ENCODE measurements at regions not wholly inside any gene's neighbourhood (a gene's known extent, or its start where the extent isn't known, plus 50 kb on each side); places are given as distances from the start of the nearest gene placed in this dataset.

- TF ChIP-seq ZBTB43 (CRISPR knock-in tag; conservative IDR thresholded peaks at IDR 0.05): no peak
- no peak for TF ChIP-seq HMGXB4 (CRISPR knock-in tag; IDR thresholded peaks at IDR 0.05; ENCODE audit: borderline replicate concordance in 1 of 2, low read depth in 1 of 2)
Measured at GRCh38 chr10:89940076-89940475, 238.7 kb downstream of the KIF20B start (continued).

GRCh38 chr10:89942217-89942616 lies 240.8 kb downstream of the KIF20B start:
- Histone ChIP-seq H3K27me3 (ENCODE audit: control insufficient read depth in 1 of 2, insufficient read depth in 2 of 2, low read length in 2 of 2) (no peaks in the 10 kb centered on the region), H3K4me1 (ENCODE audit: insufficient read depth, low read length) (no peaks in the 10 kb centered on the region), H3K79me2 (ENCODE audit: insufficient read depth, low read length) (no peaks in the 10 kb centered on the region), H3K4me2 (ENCODE audit: low read depth, low read length) (no peak overlapping the region), H3K36me3 (replicated peaks in 1 of 2; ENCODE audit: control insufficient read depth in 1 of 2, insufficient read depth in 2 of 2, low read length in 2 of 2) (no peaks in the 10 kb centered on the region), H2AFZ (ENCODE audit: low read length) (no peak overlapping the region), H3K4me3 (replicated peaks in 1 of 3; ENCODE audit: insufficient read depth in 1 of 3, low read depth in 2 of 3, low read length in 3 of 3) (no peak overlapping the region), H4K20me1 (ENCODE audit: insufficient read depth, low read length) (no peaks in the 10 kb centered on the region), H3K9me3 (ENCODE audit: low read length) (peaks cover 4% of the 10 kb centered on the region), H3K27ac (ENCODE audit: extremely low read length, insufficient read depth, low read length) (no peak overlapping the region), H3K9ac (ENCODE audit: insufficient read depth, low read depth, low read length) (no peak overlapping the region)
- POLR2A ChIA-PET: no interaction called here
- no peak for DNase-seq (ENCODE audit: low spot score)
- in situ Hi-C loops (cut with HindIII; ENCODE audit: extremely low pct_ligation_motif_present, low pct_unique_long_range_greater_than_20kb): loop anchor here (10.0 kb wide), 1 partner anchor 147 kb away; no protein-coding TSS in a partner anchor
- CTCF ChIA-PET (ENCODE audit: low intra/inter-chr PET ratio, low total read pairs): no interaction called here
- intact Hi-C loops (cut with micrococcal nuclease; ENCODE audit: unreplicated experiment): loop anchor here (10.0 kb wide), 1 partner anchor 147 kb away; no protein-coding TSS in a partner anchor
- no peak for FAIRE-seq
- BruUV-seq (replicated peaks): no TSS peak
- ATAC-seq: no peak
- WGBS (ENCODE audit: low lambda C conversion rate): 0% methylated on average over 1 of the region's 1 CpG
- no peak for TF ChIP-seq ZNF546 (CRISPR knock-in tag; conservative IDR thresholded peaks at IDR 0.05)
- TF ChIP-seq ZNF83 (CRISPR knock-in tag; IDR thresholded peaks at IDR 0.05; ENCODE audit: borderline replicate concordance): no peak
- no peak for TF ChIP-seq ATM (IDR thresholded peaks at IDR 0.05; ENCODE audit: borderline replicate concordance)
- no peak for TF ChIP-seq ZNF660 (CRISPR knock-in tag; IDR thresholded peaks at IDR 0.05; ENCODE audit: borderline replicate concordance, low read depth)
- no peak for TF ChIP-seq KLF9 (CRISPR knock-in tag; IDR thresholded peaks at IDR 0.05; ENCODE audit: low read depth)
- TF ChIP-seq ZNF615 (CRISPR knock-in tag; IDR thresholded peaks at IDR 0.05; ENCODE audit: borderline replicate concordance): no peak
- TF ChIP-seq SOX5 (CRISPR knock-in tag; IDR thresholded peaks at IDR 0.05; ENCODE audit: borderline replicate concordance): no peak
- no peak for TF ChIP-seq ZBTB1 (CRISPR knock-in tag; IDR thresholded peaks at IDR 0.05; ENCODE audit: borderline replicate concordance)
- no peak for TF ChIP-seq CSRNP2 (CRISPR knock-in tag; conservative IDR thresholded peaks at IDR 0.05; ENCODE audit: low read depth)
- TF ChIP-seq RBM39 (IDR thresholded peaks at IDR 0.05; ENCODE audit: low read depth, low read length, poor library complexity, severe bottlenecking): no peak
- TF ChIP-seq PCBP2 (optimal IDR thresholded peaks at IDR 0.05; ENCODE audit: low read depth, low read length, poor library complexity, severe bottlenecking): no peak
- TF ChIP-seq XRCC5 (optimal IDR thresholded peaks at IDR 0.05; ENCODE audit: low read length): no peak
- TF ChIP-seq AGO1 (IDR thresholded peaks at IDR 0.05; ENCODE audit: low read depth, low read length, poor library complexity, severe bottlenecking): no peak
- no peak for TF ChIP-seq ZNF691 (CRISPR knock-in tag; IDR thresholded peaks at IDR 0.05; ENCODE audit: borderline replicate concordance, low read depth)
- no peak for TF ChIP-seq DNMT3B (CRISPR knock-in tag; conservative IDR thresholded peaks at IDR 0.05)

Data from HepG2 (cell line).